ENCODE measurements at regions not wholly inside any gene's neighbourhood (a gene's known extent, or its start where the extent isn't known, plus 50 kb on each side); places are given as distances from the start of the nearest gene placed in this dataset.

DNA sequence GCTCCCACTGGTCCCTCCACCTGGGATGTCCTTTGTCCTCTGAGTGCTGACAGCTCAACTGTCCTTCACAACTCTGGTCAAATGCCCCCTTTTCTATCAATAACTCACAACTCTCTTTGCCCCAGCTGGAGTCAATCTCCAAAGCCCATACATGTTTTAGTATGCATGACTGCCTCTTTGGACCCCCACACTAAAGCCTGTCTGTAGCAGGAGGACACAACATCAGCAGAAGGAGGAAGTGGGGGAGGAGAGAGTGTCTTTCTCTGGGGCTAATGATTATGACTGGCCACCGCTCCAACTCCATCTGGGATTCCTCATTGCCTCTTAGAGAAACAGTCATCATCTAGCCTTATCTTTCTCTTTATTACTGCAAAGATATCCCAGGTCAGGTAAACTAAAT is 186.6 kb upstream of the FGGY start:
- TF ChIP-seq EP300 (IDR thresholded peaks at IDR 0.05) (no peak), POLR2A (IDR thresholded peaks at IDR 0.05) (no peak)
- TF ChIP-seq, protein P1, sequence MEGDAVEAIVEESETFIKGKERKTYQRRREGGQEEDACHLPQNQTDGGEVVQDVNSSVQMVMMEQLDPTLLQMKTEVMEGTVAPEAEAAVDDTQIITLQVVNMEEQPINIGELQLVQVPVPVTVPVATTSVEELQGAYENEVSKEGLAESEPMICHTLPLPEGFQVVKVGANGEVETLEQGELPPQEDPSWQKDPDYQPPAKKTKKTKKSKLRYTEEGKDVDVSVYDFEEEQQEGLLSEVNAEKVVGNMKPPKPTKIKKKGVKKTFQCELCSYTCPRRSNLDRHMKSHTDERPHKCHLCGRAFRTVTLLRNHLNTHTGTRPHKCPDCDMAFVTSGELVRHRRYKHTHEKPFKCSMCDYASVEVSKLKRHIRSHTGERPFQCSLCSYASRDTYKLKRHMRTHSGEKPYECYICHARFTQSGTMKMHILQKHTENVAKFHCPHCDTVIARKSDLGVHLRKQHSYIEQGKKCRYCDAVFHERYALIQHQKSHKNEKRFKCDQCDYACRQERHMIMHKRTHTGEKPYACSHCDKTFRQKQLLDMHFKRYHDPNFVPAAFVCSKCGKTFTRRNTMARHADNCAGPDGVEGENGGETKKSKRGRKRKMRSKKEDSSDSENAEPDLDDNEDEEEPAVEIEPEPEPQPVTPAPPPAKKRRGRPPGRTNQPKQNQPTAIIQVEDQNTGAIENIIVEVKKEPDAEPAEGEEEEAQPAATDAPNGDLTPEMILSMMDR (IDR thresholded peaks at IDR 0.05) = no peak
